ENCODE measurements at regions not wholly inside any gene's neighbourhood (a gene's known extent, or its start where the extent isn't known, plus 50 kb on each side); places are given as distances from the start of the nearest gene placed in this dataset.

DNA sequence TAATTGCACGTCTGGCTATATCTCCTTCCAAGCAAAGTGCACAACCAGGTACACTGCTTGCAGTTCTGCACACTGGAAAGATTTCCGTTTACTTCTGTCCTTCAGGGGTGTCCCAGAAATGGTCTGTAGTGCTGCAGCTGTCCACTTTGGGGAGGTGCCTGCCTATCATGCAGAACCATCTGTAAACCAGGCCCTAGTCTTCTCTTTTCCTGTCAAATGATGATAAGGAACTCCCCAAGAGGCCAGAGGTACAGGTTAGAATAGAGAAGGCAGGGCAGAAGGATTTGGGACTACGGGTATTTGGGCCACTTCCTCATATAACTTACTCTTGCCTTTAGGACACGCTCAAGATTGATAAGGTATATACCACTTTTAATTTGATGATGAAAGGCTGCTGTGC, 746.9 kb downstream of the FAT4 start:
- H3K9ac ChIP-seq (ENCODE audit: low read length in 3 of 3) = no peak overlapping the region
- no peak for FAIRE-seq
- no peaks in the 10 kb centered on the region for H3K4me1 ChIP-seq (ENCODE audit: control insufficient read depth in 2 of 3, insufficient read depth in 2 of 3, low read depth in 1 of 3, low read length in 3 of 3)
- no peaks in the 10 kb centered on the region for H3K9me3 ChIP-seq (ENCODE audit: control insufficient read depth in 2 of 3, insufficient read depth in 1 of 3, low read length in 3 of 3)
- H3K27me3 ChIP-seq (ENCODE audit: control insufficient read depth, insufficient read depth, low read length) = no peaks in the 10 kb centered on the region
- H3K27ac ChIP-seq (ENCODE audit: low read depth in 2 of 2, low read length in 2 of 2) = no peak overlapping the region
- DNase-seq = no peak
- no peaks in the 10 kb centered on the region for H3K36me3 ChIP-seq (ENCODE audit: control insufficient read depth in 2 of 3, insufficient read depth in 3 of 3, low read length in 3 of 3)
- TF ChIP-seq, protein P1, sequence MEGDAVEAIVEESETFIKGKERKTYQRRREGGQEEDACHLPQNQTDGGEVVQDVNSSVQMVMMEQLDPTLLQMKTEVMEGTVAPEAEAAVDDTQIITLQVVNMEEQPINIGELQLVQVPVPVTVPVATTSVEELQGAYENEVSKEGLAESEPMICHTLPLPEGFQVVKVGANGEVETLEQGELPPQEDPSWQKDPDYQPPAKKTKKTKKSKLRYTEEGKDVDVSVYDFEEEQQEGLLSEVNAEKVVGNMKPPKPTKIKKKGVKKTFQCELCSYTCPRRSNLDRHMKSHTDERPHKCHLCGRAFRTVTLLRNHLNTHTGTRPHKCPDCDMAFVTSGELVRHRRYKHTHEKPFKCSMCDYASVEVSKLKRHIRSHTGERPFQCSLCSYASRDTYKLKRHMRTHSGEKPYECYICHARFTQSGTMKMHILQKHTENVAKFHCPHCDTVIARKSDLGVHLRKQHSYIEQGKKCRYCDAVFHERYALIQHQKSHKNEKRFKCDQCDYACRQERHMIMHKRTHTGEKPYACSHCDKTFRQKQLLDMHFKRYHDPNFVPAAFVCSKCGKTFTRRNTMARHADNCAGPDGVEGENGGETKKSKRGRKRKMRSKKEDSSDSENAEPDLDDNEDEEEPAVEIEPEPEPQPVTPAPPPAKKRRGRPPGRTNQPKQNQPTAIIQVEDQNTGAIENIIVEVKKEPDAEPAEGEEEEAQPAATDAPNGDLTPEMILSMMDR (IDR thresholded peaks at IDR 0.05; ENCODE audit: borderline replicate concordance, extremely low read depth, insufficient read depth) = no peak
- intact Hi-C loops (cut with DNase I) = no loop called here
- no peak overlapping the region for H3K4me3 ChIP-seq (ENCODE audit: low read length in 3 of 3)

- no peaks in the 10 kb centered on the region for H3K9me3 ChIP-seq (ENCODE audit: control insufficient read depth in 2 of 3, insufficient read depth in 1 of 3, low read length in 3 of 3)
- intact Hi-C loops (cut with DNase I) = no loop called here
- H3K36me3 ChIP-seq (ENCODE audit: control insufficient read depth in 2 of 3, insufficient read depth in 3 of 3, low read length in 3 of 3) = no peaks in the 10 kb centered on the region
- FAIRE-seq = no peak
- TF ChIP-seq, protein P1 (IDR thresholded peaks at IDR 0.05; ENCODE audit: borderline replicate concordance, extremely low read depth, insufficient read depth) = no peak
- no peaks in the 10 kb centered on the region for H3K27me3 ChIP-seq (ENCODE audit: control insufficient read depth, insufficient read depth, low read length)
- no peaks in the 10 kb centered on the region for H3K4me1 ChIP-seq (ENCODE audit: control insufficient read depth in 2 of 3, insufficient read depth in 2 of 3, low read depth in 1 of 3, low read length in 3 of 3)
- no peak overlapping the region for H3K9ac ChIP-seq (ENCODE audit: low read length in 3 of 3)
- no peak for DNase-seq
- H3K27ac ChIP-seq (ENCODE audit: low read depth in 2 of 2, low read length in 2 of 2) = no peak overlapping the region
- H3K4me3 ChIP-seq (ENCODE audit: low read length in 3 of 3) = no peak overlapping the region
These were observed 750.3 kb downstream of the FAT4 start for GRCh38 chr4:126065016-126065415.

DNA sequence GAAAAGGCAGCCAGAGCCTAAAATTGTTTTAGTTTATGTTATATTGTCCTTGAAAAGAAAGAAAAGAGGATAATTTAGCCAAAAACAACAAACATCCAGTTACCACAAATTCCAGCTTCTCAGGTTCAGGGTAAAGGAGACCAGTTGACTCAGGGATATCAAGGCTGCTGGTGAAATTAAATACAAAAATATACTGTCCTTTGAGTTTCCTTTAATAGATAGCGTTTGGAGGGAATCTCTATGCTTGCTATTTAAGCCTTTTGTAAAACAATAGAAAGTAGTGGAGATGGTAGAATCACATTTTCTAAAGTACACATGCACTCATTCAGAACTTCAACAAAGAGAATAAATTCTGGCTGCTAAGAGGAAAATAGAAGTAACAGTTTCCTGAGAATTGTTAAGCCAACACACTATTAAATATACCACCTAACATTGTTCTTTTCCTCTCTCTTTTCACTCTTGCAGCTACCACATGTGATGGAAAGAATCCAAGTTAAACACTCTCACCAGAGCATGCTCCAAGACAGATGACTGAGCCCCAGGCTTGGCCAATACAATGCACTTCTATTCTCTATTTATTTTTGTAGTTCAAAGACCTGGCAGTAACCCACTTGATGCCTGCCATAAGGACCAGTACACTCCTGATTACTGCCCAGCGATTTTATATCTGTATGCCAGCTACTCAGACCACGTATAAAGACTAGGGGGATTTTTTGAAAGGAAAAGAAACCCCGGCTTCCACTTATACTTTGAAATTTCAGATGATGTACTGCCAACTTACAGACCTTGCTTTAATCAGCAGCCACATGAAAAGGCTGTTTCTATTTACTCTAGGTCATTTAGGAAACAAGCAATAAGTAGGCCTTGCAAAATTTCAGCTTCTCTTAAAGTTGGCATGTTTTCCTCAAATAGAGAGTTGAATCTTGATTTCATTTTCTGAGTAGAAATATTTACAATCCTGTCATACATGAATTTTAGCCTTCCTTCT, 756.9 kb downstream of the FAT4 start:
- H3K9ac ChIP-seq (ENCODE audit: low read length in 3 of 3) = no peak overlapping the region
- H3K27ac ChIP-seq (ENCODE audit: low read depth in 2 of 2, low read length in 2 of 2) = no peak overlapping the region
- TF ChIP-seq, protein P1 (IDR thresholded peaks at IDR 0.05; ENCODE audit: borderline replicate concordance, extremely low read depth, insufficient read depth) = no peak
- no peak overlapping the region for H3K4me3 ChIP-seq (ENCODE audit: low read length in 3 of 3)
- peak in 2 of 5 donors; percentile 9 to 32 for DNase-seq
- intact Hi-C loops (cut with DNase I) = no loop called here
- no peaks in the 10 kb centered on the region for H3K36me3 ChIP-seq (ENCODE audit: control insufficient read depth in 2 of 3, insufficient read depth in 3 of 3, low read length in 3 of 3)
- no peak for FAIRE-seq
- H3K4me1 ChIP-seq (ENCODE audit: control insufficient read depth in 2 of 3, insufficient read depth in 2 of 3, low read depth in 1 of 3, low read length in 3 of 3) = no peaks in the 10 kb centered on the region
- H3K9me3 ChIP-seq (ENCODE audit: control insufficient read depth in 2 of 3, insufficient read depth in 1 of 3, low read length in 3 of 3) = no peaks in the 10 kb centered on the region
- H3K27me3 ChIP-seq (ENCODE audit: control insufficient read depth, insufficient read depth, low read length) = no peaks in the 10 kb centered on the region

Measured in kidney (tissue), 13 donors.